ENCODE measurements at regions not wholly inside any gene's neighbourhood (a gene's known extent, or its start where the extent isn't known, plus 50 kb on each side); places are given as distances from the start of the nearest gene placed in this dataset.

GRCh38 chr15:38895326-38896255 is 331.0 kb upstream of the RASGRP1 start:
- no peak for DNase-seq
- Histone ChIP-seq H3K27ac (ENCODE audit: low read length) (no peak overlapping the region), H3F3A (ENCODE audit: insufficient read depth, low read length) (no peaks in the 10 kb centered on the region), H3K79me2 (ENCODE audit: low read length) (no peaks in the 10 kb centered on the region), H3K9ac (ENCODE audit: low read length) (no peak overlapping the region), H3K27me3 (replicated peaks; ENCODE audit: insufficient read depth, low read length) (no peaks in the 10 kb centered on the region), H3K4me3 (ENCODE audit: low read length) (no peak overlapping the region), H3K36me3 (replicated peaks; ENCODE audit: insufficient read depth, low read length) (no peaks in the 10 kb centered on the region), H2AFZ (ENCODE audit: low read length) (no peak overlapping the region), H3K9me3 (replicated peaks; ENCODE audit: insufficient read depth, low read length) (no peaks in the 10 kb centered on the region), H4K20me1 (ENCODE audit: insufficient read depth, low read length) (no peaks in the 10 kb centered on the region), H3K4me1 (ENCODE audit: low read length) (no peaks in the 10 kb centered on the region), H3K9me2 (replicated peaks; ENCODE audit: insufficient read depth, low read length) (no peaks in the 10 kb centered on the region), H3K4me2 (ENCODE audit: low read depth, low read length) (no peak overlapping the region)
- TF ChIP-seq CTCF (IDR thresholded peaks at IDR 0.05; ENCODE audit: low read length) (no peak), EZH2 (optimal IDR thresholded peaks at IDR 0.05; ENCODE audit: low read depth, low read length) (no peak), EZH2phosphoT487 (IDR thresholded peaks at IDR 0.05; ENCODE audit: low read length) (no peak)

- Histone ChIP-seq H3K9me3 (replicated peaks; ENCODE audit: insufficient read depth, low read length) (no peaks in the 10 kb centered on the region), H3K36me3 (replicated peaks; ENCODE audit: insufficient read depth, low read length) (no peaks in the 10 kb centered on the region), H4K20me1 (ENCODE audit: insufficient read depth, low read length) (no peaks in the 10 kb centered on the region), H3K27me3 (replicated peaks; ENCODE audit: insufficient read depth, low read length) (no peaks in the 10 kb centered on the region), H3K9me2 (replicated peaks; ENCODE audit: insufficient read depth, low read length) (no peaks in the 10 kb centered on the region), H2AFZ (ENCODE audit: low read length) (no peak overlapping the region), H3K4me2 (ENCODE audit: low read depth, low read length) (no peak overlapping the region), H3K4me3 (ENCODE audit: low read length) (no peak overlapping the region), H3F3A (ENCODE audit: insufficient read depth, low read length) (no peaks in the 10 kb centered on the region), H3K79me2 (ENCODE audit: low read length) (no peaks in the 10 kb centered on the region), H3K9ac (ENCODE audit: low read length) (no peak overlapping the region), H3K4me1 (ENCODE audit: low read length) (no peaks in the 10 kb centered on the region), H3K27ac (ENCODE audit: low read length) (no peak overlapping the region)
- TF ChIP-seq CTCF (IDR thresholded peaks at IDR 0.05; ENCODE audit: low read length) (no peak), EZH2 (optimal IDR thresholded peaks at IDR 0.05; ENCODE audit: low read depth, low read length) (no peak), EZH2phosphoT487 (IDR thresholded peaks at IDR 0.05; ENCODE audit: low read length) (no peak)
- DNase-seq, result no peak
Observed at GRCh38 chr15:38896647-38897046, 332.0 kb upstream of the RASGRP1 start.

- no peaks in the 10 kb centered on the region for H3K9me2 ChIP-seq (replicated peaks; ENCODE audit: insufficient read depth, low read length)
- no peaks in the 10 kb centered on the region for H3K36me3 ChIP-seq (replicated peaks; ENCODE audit: insufficient read depth, low read length)
- no peak overlapping the region for H3K4me2 ChIP-seq (ENCODE audit: low read depth, low read length)
- H3F3A ChIP-seq (ENCODE audit: insufficient read depth, low read length), result no peaks in the 10 kb centered on the region
- no peaks in the 10 kb centered on the region for H3K4me1 ChIP-seq (ENCODE audit: low read length)
- H3K27me3 ChIP-seq (replicated peaks; ENCODE audit: insufficient read depth, low read length), result no peaks in the 10 kb centered on the region
- H3K9ac ChIP-seq (ENCODE audit: low read length), result no peak overlapping the region
- no peak overlapping the region for H2AFZ ChIP-seq (ENCODE audit: low read length)
- no peaks in the 10 kb centered on the region for H4K20me1 ChIP-seq (ENCODE audit: insufficient read depth, low read length)
- no peaks in the 10 kb centered on the region for H3K9me3 ChIP-seq (replicated peaks; ENCODE audit: insufficient read depth, low read length)
- TF ChIP-seq EZH2 (optimal IDR thresholded peaks at IDR 0.05; ENCODE audit: low read depth, low read length) (no peak), EZH2phosphoT487 (IDR thresholded peaks at IDR 0.05; ENCODE audit: low read length) (no peak), CTCF (IDR thresholded peaks at IDR 0.05; ENCODE audit: low read length) (no peak)
- H3K27ac ChIP-seq (ENCODE audit: low read length), result no peak overlapping the region
- no peaks in the 10 kb centered on the region for H3K79me2 ChIP-seq (ENCODE audit: low read length)
- H3K4me3 ChIP-seq (ENCODE audit: low read length), result no peak overlapping the region
- DNase-seq, result no peak
Observed at GRCh38 chr15:38897551-38897950, 332.9 kb upstream of the RASGRP1 start.

Measured in MM.1S (cell line).